ENCODE measurements at regions not wholly inside any gene's neighbourhood (a gene's known extent, or its start where the extent isn't known, plus 50 kb on each side); places are given as distances from the start of the nearest gene placed in this dataset.

DNA sequence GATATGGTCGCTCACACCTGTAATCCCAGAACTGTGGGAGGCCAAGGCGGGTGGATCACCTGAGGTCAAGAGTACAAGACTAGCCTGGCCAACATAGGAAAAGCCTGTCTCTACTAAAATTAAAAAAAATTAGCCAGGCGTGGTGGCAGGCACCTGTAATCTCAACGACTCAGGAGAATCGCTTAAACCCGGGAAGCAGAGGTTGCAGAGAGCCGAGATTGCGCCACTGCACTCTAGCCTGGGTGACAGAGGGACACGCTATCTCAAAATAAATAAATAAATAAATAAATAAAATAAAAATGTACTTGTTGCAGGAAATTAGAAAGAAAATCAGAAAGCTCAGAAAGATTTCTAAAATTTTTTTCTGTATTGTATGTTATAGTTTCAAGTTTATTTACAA, 113.9 kb downstream of the LITAF start (continued):
- TF ChIP-seq ELF1 (CRISPR knock-in tag; IDR thresholded peaks at IDR 0.05) (no peak), ZNF20 (CRISPR knock-in tag; IDR thresholded peaks at IDR 0.05) (no peak), KMT2B (CRISPR knock-in tag; IDR thresholded peaks at IDR 0.05) (no peak), AGO2 (optimal IDR thresholded peaks at IDR 0.05; ENCODE audit: low read depth, low read length) (no peak), GABPA (IDR thresholded peaks at IDR 0.05; ENCODE audit: low read depth, low read length) (no peak), GABPA (CRISPR knock-in tag; IDR thresholded peaks at IDR 0.05; ENCODE audit: low read depth) (no peak), GATAD1 (CRISPR knock-in tag; IDR thresholded peaks at IDR 0.05) (no peak), ZFYVE20 (CRISPR knock-in tag; IDR thresholded peaks at IDR 0.05; ENCODE audit: borderline replicate concordance, low read depth) (no peak)
- TF ChIP-seq, protein P1, sequence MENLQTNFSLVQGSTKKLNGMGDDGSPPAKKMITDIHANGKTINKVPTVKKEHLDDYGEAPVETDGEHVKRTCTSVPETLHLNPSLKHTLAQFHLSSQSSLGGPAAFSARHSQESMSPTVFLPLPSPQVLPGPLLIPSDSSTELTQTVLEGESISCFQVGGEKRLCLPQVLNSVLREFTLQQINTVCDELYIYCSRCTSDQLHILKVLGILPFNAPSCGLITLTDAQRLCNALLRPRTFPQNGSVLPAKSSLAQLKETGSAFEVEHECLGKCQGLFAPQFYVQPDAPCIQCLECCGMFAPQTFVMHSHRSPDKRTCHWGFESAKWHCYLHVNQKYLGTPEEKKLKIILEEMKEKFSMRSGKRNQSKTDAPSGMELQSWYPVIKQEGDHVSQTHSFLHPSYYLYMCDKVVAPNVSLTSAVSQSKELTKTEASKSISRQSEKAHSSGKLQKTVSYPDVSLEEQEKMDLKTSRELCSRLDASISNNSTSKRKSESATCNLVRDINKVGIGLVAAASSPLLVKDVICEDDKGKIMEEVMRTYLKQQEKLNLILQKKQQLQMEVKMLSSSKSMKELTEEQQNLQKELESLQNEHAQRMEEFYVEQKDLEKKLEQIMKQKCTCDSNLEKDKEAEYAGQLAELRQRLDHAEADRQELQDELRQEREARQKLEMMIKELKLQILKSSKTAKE (CRISPR knock-in tag; IDR thresholded peaks at IDR 0.05; ENCODE audit: borderline replicate concordance) = no peak

DNA sequence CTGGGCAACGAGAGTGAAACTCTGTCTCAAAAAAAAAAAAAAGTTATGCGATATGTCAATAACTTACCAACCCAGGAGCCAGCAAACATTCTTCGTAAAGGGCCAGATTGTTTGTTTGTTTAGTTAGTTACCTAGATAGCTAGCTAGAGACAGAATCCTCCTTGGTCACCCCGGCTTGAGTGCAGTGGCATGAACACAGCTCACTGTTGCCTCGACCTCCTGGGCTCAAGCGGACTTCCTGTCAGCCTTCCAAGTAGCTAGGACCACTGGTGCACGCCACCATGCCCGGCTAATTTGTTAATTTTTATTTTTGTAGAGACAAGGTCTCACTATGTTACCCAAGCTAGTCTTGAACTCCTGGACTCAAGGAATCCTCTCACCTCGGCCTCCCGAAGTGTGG, 113.0 kb downstream of the LITAF start:
- CTCF ChIA-PET (ENCODE audit: low intra/inter-chr PET ratio, low total read pairs) = interaction anchor here (0.9 kb wide), 1 partner anchor 59 kb away, joined by 3 read pairs; no protein-coding TSS in a partner anchor
- no peak overlapping the region for H3K4me3 ChIP-seq (replicated peaks in 1 of 3; ENCODE audit: insufficient read depth in 1 of 3, low read depth in 2 of 3, low read length in 3 of 3)
- H3K9me3 ChIP-seq (ENCODE audit: low read length) = no peaks in the 10 kb centered on the region
- H3K9ac ChIP-seq (ENCODE audit: insufficient read depth, low read depth, low read length) = no peak overlapping the region
- H3K27me3 ChIP-seq (ENCODE audit: control insufficient read depth in 1 of 2, insufficient read depth in 2 of 2, low read length in 2 of 2) = peaks cover 13 to 44% of the 10 kb centered on the region in 2 experiments
- no peaks in the 10 kb centered on the region for H4K20me1 ChIP-seq (ENCODE audit: insufficient read depth, low read length)
- POLR2A ChIA-PET = interaction anchor here (0.6 to 0.7 kb wide), 2 partner anchors 17 to 166 kb away, joined by 3 read pairs; no protein-coding TSS in a partner anchor
- in situ Hi-C loops (cut with HindIII; ENCODE audit: extremely low pct_ligation_motif_present, low pct_unique_long_range_greater_than_20kb) (no loop called here), intact Hi-C loops (cut with micrococcal nuclease; ENCODE audit: unreplicated experiment) (no loop called here)
- H3K36me3 ChIP-seq (replicated peaks in 1 of 2; ENCODE audit: control insufficient read depth in 1 of 2, insufficient read depth in 2 of 2, low read length in 2 of 2) = no peaks in the 10 kb centered on the region
- no peak for DNase-seq (ENCODE audit: low spot score)
- no peak for FAIRE-seq
- BruUV-seq (replicated peaks) = no TSS peak
- no peak overlapping the region for H2AFZ ChIP-seq (ENCODE audit: low read length)
- no peak for ATAC-seq
- WGBS (ENCODE audit: low lambda C conversion rate) = 6% methylated on average over 10 of the region's 10 CpGs
- TF ChIP-seq ZFP62 (CRISPR knock-in tag; IDR thresholded peaks at IDR 0.05) = no peak
- TF ChIP-seq, protein P2, sequence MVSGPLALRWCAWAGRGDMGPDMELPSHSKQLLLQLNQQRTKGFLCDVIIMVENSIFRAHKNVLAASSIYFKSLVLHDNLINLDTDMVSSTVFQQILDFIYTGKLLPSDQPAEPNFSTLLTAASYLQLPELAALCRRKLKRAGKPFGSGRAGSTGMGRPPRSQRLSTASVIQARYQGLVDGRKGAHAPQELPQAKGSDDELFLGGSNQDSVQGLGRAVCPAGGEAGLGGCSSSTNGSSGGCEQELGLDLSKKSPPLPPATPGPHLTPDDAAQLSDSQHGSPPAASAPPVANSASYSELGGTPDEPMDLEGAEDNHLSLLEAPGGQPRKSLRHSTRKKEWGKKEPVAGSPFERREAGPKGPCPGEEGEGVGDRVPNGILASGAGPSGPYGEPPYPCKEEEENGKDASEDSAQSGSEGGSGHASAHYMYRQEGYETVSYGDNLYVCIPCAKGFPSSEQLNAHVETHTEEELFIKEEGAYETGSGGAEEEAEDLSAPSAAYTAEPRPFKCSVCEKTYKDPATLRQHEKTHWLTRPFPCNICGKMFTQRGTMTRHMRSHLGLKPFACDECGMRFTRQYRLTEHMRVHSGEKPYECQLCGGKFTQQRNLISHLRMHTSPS (CRISPR knock-in tag; IDR thresholded peaks at IDR 0.05; ENCODE audit: low read depth) = peak; percentile 18; the same call in 1 of the 2 replicates
- H3K79me2 ChIP-seq (ENCODE audit: insufficient read depth, low read length) = no peaks in the 10 kb centered on the region
- peak overlapping the region; percentile 19; the same call in 1 of the 2 replicates for H3K4me2 ChIP-seq (ENCODE audit: low read depth, low read length)
- H3K4me1 ChIP-seq (ENCODE audit: insufficient read depth, low read length) = peaks cover 23% of the 10 kb centered on the region
- no peak overlapping the region for H3K27ac ChIP-seq (ENCODE audit: extremely low read length, insufficient read depth, low read length)

Measured in HepG2 (cell line).